Testis (tissue), 2 donors: ENCODE measurements at regions not wholly inside any gene's neighbourhood (a gene's known extent, or its start where the extent isn't known, plus 50 kb on each side); places are given as distances from the start of the nearest gene placed in this dataset.

Experiments
- DNase-seq: peaks from one replicate; pipeline ENCODE4 v3.0.0-alpha.2; 2019
- H3K27ac ChIP-seq, 2 donors: fragments of 200-600 bp; sonication (generic); one replicate each; pipeline ENCODE4 v1.5.1; 2019
- H3K27me3 ChIP-seq: fragments of 200-600 bp; sonication (generic); one replicate; pipeline ENCODE4 v1.5.1; 2019
- H3K36me3 ChIP-seq: fragments of 200-600 bp; sonication (generic); one replicate; pipeline ENCODE4 v1.5.1; 2017; ENCODE audit warnings: low read depth; ENCODE audit errors: missing control alignments
- H3K4me1 ChIP-seq: fragments of 200-600 bp; sonication (generic); one replicate; pipeline ENCODE4 v1.5.1; 2019
- H3K4me3 ChIP-seq, 2 donors: fragments of 200-600 bp; sonication (generic); one replicate each; pipeline ENCODE4 v1.5.1; 2017 to 2019
- H3K9me3 ChIP-seq: fragments of 200-600 bp; sonication (generic); one replicate; pipeline ENCODE4 v1.5.1; 2017
- CTCF ChIP-seq, 3 experiments: fragments of 450-650 bp in 2 of 3; fragments of 200-600 bp in 1 of 3; sonication (generic) in 1 of 3; IDR thresholded peaks; one replicate each; pipeline ENCODE4 v1.5.1; 2016 to 2019; ENCODE audit warnings: antibody characterized with exemption in 3 of 3, mild to moderate bottlenecking in 2 of 3, moderate library complexity in 1 of 3
- POLR2A ChIP-seq: fragments of 450-650 bp; IDR thresholded peaks from one replicate; pipeline ENCODE4 v1.6.1; 2017; ENCODE audit warnings: antibody characterized with exemption, mild to moderate bottlenecking, moderate library complexity
- WGBS, 2 donors: methylation state at CpG; one replicate each; pipeline ENCODE4 v1.1.5; 2018; 5-methylcytosine and 5-hydroxymethylcytosine counted together
- intact Hi-C: fragments of 100-400 bp; cut with DNase I; formaldehyde crosslinking; loops from one replicate; pipeline ENCODE4 v1.15.1; 2023; ENCODE audit warnings: low total_unique reads

GRCh38 chr5:82922086-82922734 lies 155.0 kb downstream of the TMEM167A start:
- no peak overlapping the region for H3K27ac ChIP-seq
- no peaks in the 10 kb centered on the region for H3K9me3 ChIP-seq
- intact Hi-C loops = no loop called here
- 78 to 88% methylated on average over 8 to 10 of the region's 10 CpGs for WGBS, 2 donors
- H3K36me3 ChIP-seq = no peaks in the 10 kb centered on the region
- DNase-seq = no peak
- H3K4me3 ChIP-seq = no peak overlapping the region
- TF ChIP-seq POLR2A = no peak
- TF ChIP-seq CTCF (IDR thresholded peaks at IDR 0.05) = no peak
- H3K27me3 ChIP-seq = no peaks in the 10 kb centered on the region
- H3K4me1 ChIP-seq = no peaks in the 10 kb centered on the region

- Histone ChIP-seq H3K27me3 (no peaks in the 10 kb centered on the region), H3K36me3 (no peaks in the 10 kb centered on the region), H3K9me3 (no peaks in the 10 kb centered on the region), H3K27ac (no peak overlapping the region), H3K4me3 (no peak overlapping the region), H3K4me1 (no peaks in the 10 kb centered on the region)
- TF ChIP-seq CTCF (IDR thresholded peaks at IDR 0.05) = no peak
- no peak for TF ChIP-seq POLR2A
- intact Hi-C loops = no loop called here
- 88 to 96% methylated on average over 3 of the region's 3 CpGs for WGBS, 2 donors
- DNase-seq = no peak
These were observed 158.7 kb downstream of the TMEM167A start for GRCh38 chr5:82918311-82919031.

GRCh38 chr5:82917584-82917983 lies 159.6 kb downstream of the TMEM167A start:
- Histone ChIP-seq H3K27me3 (no peaks in the 10 kb centered on the region), H3K4me3 (no peak overlapping the region), H3K27ac (no peak overlapping the region), H3K4me1 (no peaks in the 10 kb centered on the region), H3K36me3 (no peaks in the 10 kb centered on the region), H3K9me3 (no peaks in the 10 kb centered on the region)
- DNase-seq = no peak
- WGBS, 2 donors = 75 to 80% methylated on average over 4 of the region's 4 CpGs
- TF ChIP-seq POLR2A (no peak), CTCF (IDR thresholded peaks at IDR 0.05) (no peak)
- intact Hi-C loops = no loop called here

- Histone ChIP-seq H3K4me3 (no peak overlapping the region), H3K4me1 (no peaks in the 10 kb centered on the region), H3K27ac (no peak overlapping the region), H3K9me3 (no peaks in the 10 kb centered on the region), H3K36me3 (no peaks in the 10 kb centered on the region), H3K27me3 (no peaks in the 10 kb centered on the region)
- intact Hi-C loops = no loop called here
- TF ChIP-seq POLR2A (no peak), CTCF (IDR thresholded peaks at IDR 0.05) (no peak)
- no peak for DNase-seq
These were observed 163.2 kb downstream of the TMEM167A start for GRCh38 chr5:82913971-82914370.

- WGBS, 2 donors = 80 to 82% methylated on average over 5 of the region's 5 CpGs
- Histone ChIP-seq H3K27ac (no peak overlapping the region), H3K4me1 (no peaks in the 10 kb centered on the region), H3K4me3 (no peak overlapping the region), H3K27me3 (no peaks in the 10 kb centered on the region), H3K9me3 (no peaks in the 10 kb centered on the region), H3K36me3 (no peaks in the 10 kb centered on the region)
- TF ChIP-seq POLR2A (no peak), CTCF (IDR thresholded peaks at IDR 0.05) (no peak)
- DNase-seq = no peak
- intact Hi-C loops = no loop called here
These were observed 164.7 kb downstream of the TMEM167A start for GRCh38 chr5:82912462-82912861.
